H1 (cell line): ENCODE measurements at regions not wholly inside any gene's neighbourhood (a gene's known extent, or its start where the extent isn't known, plus 50 kb on each side); places are given as distances from the start of the nearest gene placed in this dataset.

Experiments
- ATF3 ChIP-seq: IDR thresholded peaks from 2 replicates; pipeline ENCODE4 v1.6.1; 2011; ENCODE audit warnings: low read depth, mild to moderate bottlenecking, low read length; ENCODE audit not compliant: insufficient read depth
- BRCA1 ChIP-seq: IDR thresholded peaks from 2 replicates; pipeline ENCODE4 v1.6.1; 2012; ENCODE audit warnings: low read depth, low read length, improper control_type of control experiment
- CREB1 ChIP-seq: IDR thresholded peaks from 2 replicates; pipeline ENCODE4 v1.6.1; 2012; ENCODE audit warnings: inconsistent platforms
- CTCF ChIP-seq, 3 experiments: IDR thresholded peaks; 1 replicate in 2 of 3; 2 replicates in 1 of 3; pipeline versions ENCODE4 v1.5.1 to v1.6.1; 2011; ENCODE audit warnings: low read length in 3 of 3, mild to moderate bottlenecking in 3 of 3, inconsistent platforms in 2 of 3, low read depth in 1 of 3, moderate library complexity in 1 of 3; ENCODE audit not compliant: insufficient read depth in 1 of 3; ENCODE audit errors: control extremely low read depth in 1 of 3
- EGR1 ChIP-seq: IDR thresholded peaks from 2 replicates; pipeline ENCODE4 v1.6.1; 2011; ENCODE audit warnings: low read depth, low read length, borderline replicate concordance
- EZH2 ChIP-seq: fragments of 200-600 bp; sonication (generic); IDR thresholded peaks from 2 replicates; pipeline ENCODE4 v1.7.1; 2012; ENCODE audit warnings: low read depth, mild to moderate bottlenecking, moderate library complexity, low read length, inconsistent platforms; ENCODE audit not compliant: severe bottlenecking
- GABPA ChIP-seq: IDR thresholded peaks from 2 replicates; pipeline ENCODE4 v1.6.1; 2011; ENCODE audit warnings: mild to moderate bottlenecking, low read length, moderate library complexity, borderline replicate concordance; ENCODE audit not compliant: insufficient read depth
- GTF2F1 ChIP-seq: IDR thresholded peaks from 2 replicates; pipeline ENCODE4 v1.6.1; 2012; ENCODE audit warnings: low read depth, low read length, improper control_type of control experiment, borderline replicate concordance
- POLR2A ChIP-seq, 2 experiments: IDR thresholded peaks; 1 replicate in 1 of 2; 2 replicates in 1 of 2; pipeline ENCODE4 v1.6.1; 2011; ENCODE audit warnings: low read depth in 2 of 2, low read length in 2 of 2, mild to moderate bottlenecking in 2 of 2; ENCODE audit errors: control extremely low read depth in 1 of 2
- POU5F1 ChIP-seq: IDR thresholded peaks from 2 replicates; pipeline ENCODE4 v1.6.1; 2011; ENCODE audit warnings: low read depth, mild to moderate bottlenecking, low read length, moderate library complexity
- TAF1 ChIP-seq: IDR thresholded peaks from 2 replicates; pipeline ENCODE4 v1.6.1; 2011; ENCODE audit warnings: mild to moderate bottlenecking, low read depth, low read length
- TBP ChIP-seq: IDR thresholded peaks from 2 replicates; pipeline ENCODE4 v1.6.1; 2011; ENCODE audit warnings: low read depth, low read length, improper control_type of control experiment
- USF2 ChIP-seq: IDR thresholded peaks from 2 replicates; pipeline ENCODE4 v1.6.1; 2011; ENCODE audit warnings: low read length, improper control_type of control experiment

- TF ChIP-seq CTCF (IDR thresholded peaks at IDR 0.05; ENCODE audit: control extremely low read depth in 1 of 3, insufficient read depth in 1 of 3, low read depth in 1 of 3, low read length in 3 of 3) (no peak), BRCA1 (no peak), EZH2 (no peak), GABPA (no peak), CREB1 (no peak), EGR1 (no peak), POU5F1 (no peak), GTF2F1 (no peak), TAF1 (no peak), TBP (no peak), ATF3 (no peak), USF2 (no peak), POLR2A (IDR thresholded peaks at IDR 0.05; ENCODE audit: control extremely low read depth in 1 of 2, low read depth in 2 of 2, low read length in 2 of 2) (no peak)
Measured at GRCh38 chr4:83758285-83758684, 222.4 kb downstream of the GPAT3 start.
